GM12874 (cell line): ENCODE measurements at regions not wholly inside any gene's neighbourhood (a gene's known extent, or its start where the extent isn't known, plus 50 kb on each side); places are given as distances from the start of the nearest gene placed in this dataset.

Experiments
- TF ChIP-seq, protein P1 (sequence below): IDR thresholded peaks from 2 replicates; pipeline ENCODE4 v1.5.1; 2011; ENCODE audit warnings: low read depth, mild to moderate bottlenecking, control low read depth, low read length, moderate library complexity; ENCODE audit not compliant: insufficient read depth

DNA sequence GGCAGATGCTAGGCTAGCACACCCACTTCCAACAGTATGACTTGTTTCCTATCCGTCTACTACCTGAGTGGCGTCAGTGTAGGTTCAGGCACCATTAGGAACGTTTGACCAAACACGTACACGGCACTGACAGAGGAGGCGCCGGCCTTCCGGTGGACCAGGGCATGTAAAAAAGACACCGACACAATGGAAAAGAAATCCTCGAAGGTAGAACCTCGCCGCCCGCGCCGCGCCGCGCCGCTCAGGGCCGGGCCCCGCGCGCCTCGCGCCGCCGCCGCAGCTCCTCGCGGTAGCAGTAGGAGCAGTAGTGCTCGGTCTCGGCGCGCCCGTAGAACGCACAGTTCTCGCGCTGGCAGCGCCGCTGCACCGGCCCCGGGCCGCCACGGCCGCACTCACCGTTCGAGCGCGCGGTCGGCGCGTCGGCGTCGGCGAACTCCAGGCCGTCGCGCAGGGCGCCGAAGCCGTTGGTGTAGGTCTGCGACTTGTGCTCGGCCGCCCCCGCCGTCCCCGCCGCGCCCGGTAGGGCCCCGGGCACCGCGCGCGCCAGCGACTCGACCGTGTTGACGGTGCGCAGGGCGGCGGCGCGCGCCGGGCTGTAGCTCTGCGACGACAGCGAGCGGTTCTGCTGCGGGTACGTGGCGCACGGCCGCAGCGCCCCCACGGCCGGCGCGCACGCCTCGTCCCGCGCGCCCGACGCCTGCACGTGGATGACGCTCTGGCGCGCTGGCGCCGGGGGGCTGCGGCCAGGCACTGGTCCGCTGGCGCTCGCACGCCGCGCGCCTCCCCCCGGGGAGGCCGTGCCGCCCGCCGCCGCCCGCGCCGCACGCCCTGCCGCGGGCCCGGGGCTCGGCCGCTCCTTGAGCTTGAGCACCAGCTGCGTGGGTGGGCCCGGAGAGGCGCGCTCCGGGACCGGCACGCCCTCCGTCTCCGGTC, 156.7 kb downstream of the KLF13 start:
- TF ChIP-seq, protein P1, sequence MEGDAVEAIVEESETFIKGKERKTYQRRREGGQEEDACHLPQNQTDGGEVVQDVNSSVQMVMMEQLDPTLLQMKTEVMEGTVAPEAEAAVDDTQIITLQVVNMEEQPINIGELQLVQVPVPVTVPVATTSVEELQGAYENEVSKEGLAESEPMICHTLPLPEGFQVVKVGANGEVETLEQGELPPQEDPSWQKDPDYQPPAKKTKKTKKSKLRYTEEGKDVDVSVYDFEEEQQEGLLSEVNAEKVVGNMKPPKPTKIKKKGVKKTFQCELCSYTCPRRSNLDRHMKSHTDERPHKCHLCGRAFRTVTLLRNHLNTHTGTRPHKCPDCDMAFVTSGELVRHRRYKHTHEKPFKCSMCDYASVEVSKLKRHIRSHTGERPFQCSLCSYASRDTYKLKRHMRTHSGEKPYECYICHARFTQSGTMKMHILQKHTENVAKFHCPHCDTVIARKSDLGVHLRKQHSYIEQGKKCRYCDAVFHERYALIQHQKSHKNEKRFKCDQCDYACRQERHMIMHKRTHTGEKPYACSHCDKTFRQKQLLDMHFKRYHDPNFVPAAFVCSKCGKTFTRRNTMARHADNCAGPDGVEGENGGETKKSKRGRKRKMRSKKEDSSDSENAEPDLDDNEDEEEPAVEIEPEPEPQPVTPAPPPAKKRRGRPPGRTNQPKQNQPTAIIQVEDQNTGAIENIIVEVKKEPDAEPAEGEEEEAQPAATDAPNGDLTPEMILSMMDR: no peak

DNA sequence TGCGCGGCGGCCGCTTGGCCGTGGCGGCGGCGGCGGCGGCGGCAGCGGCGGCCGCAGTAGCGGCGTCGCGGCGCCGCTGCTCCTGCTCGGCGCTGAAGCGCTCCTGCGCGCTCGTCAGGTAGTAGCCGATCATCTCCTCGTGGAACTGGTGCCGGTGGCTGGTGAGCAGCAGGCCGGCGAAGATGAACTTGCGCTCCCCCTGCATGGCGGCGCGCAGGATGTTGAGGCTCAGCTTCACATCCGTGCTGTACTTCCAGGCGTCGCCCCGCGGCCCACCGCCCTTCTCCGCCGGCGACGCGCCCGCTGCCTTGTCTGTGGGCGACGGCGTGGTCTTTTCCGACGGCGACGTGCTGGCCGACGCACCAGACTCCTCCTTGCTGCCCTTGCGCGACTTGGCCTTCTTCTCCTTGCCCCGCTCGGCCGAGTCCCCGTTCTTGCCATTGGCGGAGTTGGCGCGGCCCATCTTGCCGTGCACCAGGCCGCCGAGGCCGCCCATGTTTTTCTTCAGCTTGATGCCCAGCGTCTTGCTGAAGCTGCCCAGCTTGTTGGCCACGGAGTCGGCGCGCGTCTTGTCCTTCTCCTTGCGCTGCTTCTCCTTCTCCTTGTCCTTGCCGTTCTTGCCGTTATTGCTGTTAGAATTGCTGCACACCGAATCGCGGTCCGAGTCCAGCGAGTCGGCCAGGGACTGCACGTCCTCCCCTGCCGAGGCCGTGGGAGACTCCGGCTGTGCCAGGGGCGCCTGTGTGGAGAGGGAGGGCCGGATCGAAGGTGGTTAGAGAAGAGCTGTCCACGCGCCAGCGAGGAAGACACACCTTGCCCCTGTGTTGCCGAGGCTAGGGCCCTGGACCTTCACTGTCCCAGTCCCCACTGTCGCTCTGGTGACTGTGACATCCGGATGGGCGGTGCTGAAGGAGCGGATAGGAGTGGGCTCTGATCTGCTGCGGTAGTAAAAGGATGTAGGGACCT, 157.6 kb downstream of the KLF13 start:
- TF ChIP-seq, protein P1: no peak

- TF ChIP-seq, protein P1: no peak
These were observed 158.4 kb downstream of the KLF13 start for GRCh38 chr15:31484986-31485385.

DNA sequence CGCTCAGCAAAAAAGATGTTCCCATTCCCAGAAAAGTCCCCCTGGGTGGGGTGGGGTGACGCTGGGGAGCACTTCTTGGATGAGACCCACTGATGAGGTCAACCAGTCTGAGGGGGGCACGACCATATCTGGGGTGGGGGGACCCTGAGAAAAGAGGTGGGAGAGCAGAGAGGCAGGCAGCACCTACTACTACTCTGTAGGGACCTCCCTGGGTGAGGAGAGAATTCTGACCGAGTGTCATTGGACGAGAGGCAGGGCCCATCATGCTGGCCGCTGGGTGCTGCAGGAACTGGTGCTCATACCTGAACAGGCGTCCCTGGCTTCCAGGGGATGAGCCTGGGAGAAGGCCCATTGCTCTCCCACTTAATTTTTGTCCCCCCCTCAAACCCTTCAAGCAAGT, 158.8 kb downstream of the KLF13 start:
- TF ChIP-seq, protein P1: no peak

DNA sequence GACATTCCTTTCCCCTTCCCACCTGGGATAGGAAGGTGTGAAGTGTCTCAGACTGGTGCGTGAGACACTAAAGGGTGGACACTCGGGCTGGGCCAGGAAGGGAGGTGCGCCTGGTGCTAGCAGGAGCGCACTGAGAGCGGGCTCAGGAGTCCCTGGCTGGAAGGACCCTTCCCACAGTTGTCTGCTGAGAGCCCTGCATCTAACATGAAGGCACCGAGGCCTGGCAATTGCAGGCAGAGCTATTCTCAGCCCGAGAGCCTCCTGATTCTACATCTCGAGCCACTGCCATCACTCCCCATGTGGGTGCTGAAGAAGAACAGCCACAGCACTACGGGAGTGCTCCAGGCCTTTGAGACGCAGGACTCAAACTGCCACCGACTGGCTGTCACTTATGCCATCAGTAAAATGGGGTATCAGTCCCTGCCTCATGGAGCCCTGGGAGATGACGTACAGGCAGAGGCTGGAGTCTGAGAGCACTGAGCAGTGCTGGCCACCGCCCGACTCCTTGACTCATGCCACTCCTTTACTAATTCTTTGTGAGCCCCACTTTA, 159.4 kb downstream of the KLF13 start:
- TF ChIP-seq, protein P1: no peak

GRCh38 chr15:31486506-31486905, 159.9 kb downstream of the KLF13 start:
- TF ChIP-seq, protein P1: no peak
